Gastrocnemius medialis (tissue), 4 donors: ENCODE measurements at regions not wholly inside any gene's neighbourhood (a gene's known extent, or its start where the extent isn't known, plus 50 kb on each side); places are given as distances from the start of the nearest gene placed in this dataset.

Experiments
- ATAC-seq, 2 donors: fragments of 150-250 bp; one replicate each; pipeline ENCODE4 v1.9.1; 2016
- DNase-seq, 2 donors: peaks; one replicate each; pipeline ENCODE4 v3.0.0-alpha.2; 2019
- H3K27ac ChIP-seq, 4 donors: fragments of 200-600 bp; sonication (generic); 1 replicate in 1 of 4; 2 replicates in 3 of 4; pipeline ENCODE4 v1.5.1; 2016 to 2018; ENCODE audit warnings: mild to moderate bottlenecking in 2 of 4, moderate library complexity in 1 of 4
- H3K27me3 ChIP-seq, 3 donors: fragments of 200-600 bp; sonication (generic) in 2 of 3; 1 replicate in 1 of 3; 2 replicates in 2 of 3; pipeline versions ENCODE4 v1.5.1 to v1.6.0; 2016 to 2019; ENCODE audit warnings: mild to moderate bottlenecking in 1 of 3, moderate library complexity in 1 of 3
- H3K36me3 ChIP-seq, 2 donors: fragments of 200-600 bp; sonication (generic) in 1 of 2; one replicate each; pipeline ENCODE4 v1.5.1; 2017 to 2018
- H3K4me1 ChIP-seq, 2 donors: fragments of 200-600 bp; sonication (generic) in 1 of 2; one replicate each; pipeline ENCODE4 v1.5.1; 2016 to 2017; ENCODE audit warnings: mild to moderate bottlenecking in 2 of 2
- H3K4me3 ChIP-seq, 4 donors: fragments of 200-600 bp; sonication (generic) in 3 of 4; 1 replicate in 1 of 4; 2 replicates in 3 of 4; pipeline ENCODE4 v1.5.1; 2016 to 2019; ENCODE audit warnings: mild to moderate bottlenecking in 2 of 4
- H3K9me3 ChIP-seq, 3 donors: fragments of 200-600 bp; sonication (generic) in 2 of 3; 1 replicate in 1 of 3; 2 replicates in 2 of 3; pipeline ENCODE4 v1.5.1; 2016 to 2019
- CTCF ChIP-seq, 5 experiments: fragments of 450-650 bp in 3 of 5; fragments of 200-600 bp in 2 of 5; sonication (generic) in 2 of 5; IDR thresholded peaks in 4 of 5; conservative IDR thresholded peaks in 1 of 5; 1 replicate in 4 of 5; 2 replicates in 1 of 5; pipeline ENCODE4 v1.5.1; 2016 to 2019; ENCODE audit warnings: antibody characterized with exemption in 5 of 5, mild to moderate bottlenecking in 3 of 5, moderate library complexity in 3 of 5
- POLR2A ChIP-seq, 2 donors: fragments of 450-650 bp; IDR thresholded peaks; one replicate each; pipeline ENCODE4 v1.6.1; 2017; ENCODE audit warnings: antibody characterized with exemption in 2 of 2, mild to moderate bottlenecking in 2 of 2, moderate library complexity in 2 of 2
- in situ Hi-C, 4 donors: fragments of 200-750 bp; cut with MboI; loops; one replicate each; pipeline versions ENCODE4 v1.15.0 to v1.8.0; 2017; ENCODE audit warnings: low sequenced_read_pairs in 4 of 4
- intact Hi-C: fragments of 100-400 bp; cut with DNase I; formaldehyde crosslinking; loops from one replicate; pipeline ENCODE4 v1.15.1; 2023; ENCODE audit warnings: low total_unique reads

DNA sequence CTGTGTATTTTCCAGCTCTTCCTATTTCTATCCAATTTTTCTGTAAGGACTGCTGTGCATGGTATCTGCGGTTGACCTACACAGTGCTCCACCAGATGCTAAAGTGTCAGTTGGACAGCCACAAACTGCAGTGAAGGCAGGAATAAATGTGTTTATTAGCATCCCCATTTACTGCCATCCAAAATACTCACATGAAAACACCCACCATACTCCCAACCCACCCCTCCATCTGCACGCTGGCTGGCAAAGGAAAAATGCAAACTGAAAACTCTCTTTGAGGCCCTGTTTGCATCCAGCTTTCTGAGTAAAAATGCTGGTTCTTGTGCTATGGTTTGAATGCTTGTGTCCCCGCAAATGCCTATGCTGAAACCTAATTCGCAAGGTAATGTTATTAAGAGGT, 515.5 kb downstream of the ZNF385D start:
- H3K4me1 ChIP-seq = no peaks in the 10 kb centered on the region
- intact Hi-C loops (no loop called here), in situ Hi-C loops (no loop called here)
- no peak for ATAC-seq
- no peak for TF ChIP-seq CTCF (IDR thresholded peaks at IDR 0.05 in 4 of 5, conservative IDR thresholded peaks at IDR 0.05 in 1 of 5)
- DNase-seq = no peak
- H3K4me3 ChIP-seq = no peak overlapping the region
- H3K27ac ChIP-seq = no peak overlapping the region
- H3K27me3 ChIP-seq = no peaks in the 10 kb centered on the region
- no peaks in the 10 kb centered on the region for H3K36me3 ChIP-seq
- H3K9me3 ChIP-seq = no peaks in the 10 kb centered on the region

- H3K27me3 ChIP-seq = no peaks in the 10 kb centered on the region
- in situ Hi-C loops = no loop called here
- H3K9me3 ChIP-seq = no peaks in the 10 kb centered on the region
- intact Hi-C loops = no loop called here
- H3K4me1 ChIP-seq = no peaks in the 10 kb centered on the region
- no peak overlapping the region for H3K27ac ChIP-seq
- no peak for TF ChIP-seq CTCF (IDR thresholded peaks at IDR 0.05 in 4 of 5, conservative IDR thresholded peaks at IDR 0.05 in 1 of 5)
- TF ChIP-seq POLR2A (IDR thresholded peaks at IDR 0.05) = no peak
- H3K36me3 ChIP-seq = no peaks in the 10 kb centered on the region
- DNase-seq (no peak), ATAC-seq (no peak)
- no peak overlapping the region for H3K4me3 ChIP-seq
Measured at GRCh38 chr3:21234933-21235332, 516.1 kb downstream of the ZNF385D start.

GRCh38 chr3:21229426-21230135, 521.4 kb downstream of the ZNF385D start:
- H3K9me3 ChIP-seq = no peaks in the 10 kb centered on the region
- no peak overlapping the region for H3K4me3 ChIP-seq
- no peak overlapping the region for H3K27ac ChIP-seq
- in situ Hi-C loops = no loop called here
- intact Hi-C loops = no loop called here
- DNase-seq (no peak), ATAC-seq (no peak)
- no peaks in the 10 kb centered on the region for H3K4me1 ChIP-seq
- H3K36me3 ChIP-seq = no peaks in the 10 kb centered on the region
- H3K27me3 ChIP-seq = no peaks in the 10 kb centered on the region
- TF ChIP-seq POLR2A (IDR thresholded peaks at IDR 0.05) (no peak), CTCF (IDR thresholded peaks at IDR 0.05 in 4 of 5, conservative IDR thresholded peaks at IDR 0.05 in 1 of 5) (no peak)

- Histone ChIP-seq H3K27me3 (no peaks in the 10 kb centered on the region), H3K4me1 (no peaks in the 10 kb centered on the region), H3K36me3 (no peaks in the 10 kb centered on the region), H3K9me3 (no peaks in the 10 kb centered on the region), H3K27ac (no peak overlapping the region), H3K4me3 (no peak overlapping the region)
- intact Hi-C loops = no loop called here
- TF ChIP-seq POLR2A (IDR thresholded peaks at IDR 0.05) = no peak
- TF ChIP-seq CTCF (IDR thresholded peaks at IDR 0.05 in 4 of 5, conservative IDR thresholded peaks at IDR 0.05 in 1 of 5) = no peak
- DNase-seq (no peak), ATAC-seq (no peak)
- in situ Hi-C loops = no loop called here
Measured at GRCh38 chr3:21226086-21226485, 524.9 kb downstream of the ZNF385D start.

DNA sequence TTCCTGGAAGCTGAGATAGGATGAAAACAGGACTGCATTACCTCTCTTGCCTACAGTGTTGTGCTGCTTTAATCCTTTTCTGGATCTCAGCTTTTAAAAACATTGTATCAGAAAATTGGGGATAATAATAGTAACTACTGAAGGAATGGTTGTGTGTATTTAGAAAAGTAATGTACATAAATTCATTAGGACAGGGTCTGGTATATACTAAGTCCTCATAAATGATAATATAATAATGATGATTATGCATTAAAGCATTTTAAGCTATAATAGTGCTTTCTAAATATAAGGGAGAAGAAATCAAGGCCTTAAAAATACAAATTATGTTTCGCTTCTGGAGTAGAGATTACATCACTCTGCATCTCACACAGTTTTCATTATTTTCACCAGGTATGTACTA, 530.1 kb downstream of the ZNF385D start:
- H3K9me3 ChIP-seq = no peaks in the 10 kb centered on the region
- intact Hi-C loops = no loop called here
- in situ Hi-C loops = no loop called here
- DNase-seq (no peak), ATAC-seq (no peak)
- no peaks in the 10 kb centered on the region for H3K36me3 ChIP-seq
- H3K4me1 ChIP-seq = no peaks in the 10 kb centered on the region
- no peaks in the 10 kb centered on the region for H3K27me3 ChIP-seq
- no peak for TF ChIP-seq CTCF (IDR thresholded peaks at IDR 0.05 in 4 of 5, conservative IDR thresholded peaks at IDR 0.05 in 1 of 5)
- no peak for TF ChIP-seq POLR2A (IDR thresholded peaks at IDR 0.05)
- no peak overlapping the region for H3K4me3 ChIP-seq
- H3K27ac ChIP-seq = no peak overlapping the region
